HK-2 (cell line): ENCODE measurements at regions not wholly inside any gene's neighbourhood (a gene's known extent, or its start where the extent isn't known, plus 50 kb on each side); places are given as distances from the start of the nearest gene placed in this dataset.

Experiments
- DNase-seq: peaks from one replicate; pipeline ENCODE4 v3.0.0-alpha.2; 2018; ENCODE audit not compliant: unreplicated experiment

DNA sequence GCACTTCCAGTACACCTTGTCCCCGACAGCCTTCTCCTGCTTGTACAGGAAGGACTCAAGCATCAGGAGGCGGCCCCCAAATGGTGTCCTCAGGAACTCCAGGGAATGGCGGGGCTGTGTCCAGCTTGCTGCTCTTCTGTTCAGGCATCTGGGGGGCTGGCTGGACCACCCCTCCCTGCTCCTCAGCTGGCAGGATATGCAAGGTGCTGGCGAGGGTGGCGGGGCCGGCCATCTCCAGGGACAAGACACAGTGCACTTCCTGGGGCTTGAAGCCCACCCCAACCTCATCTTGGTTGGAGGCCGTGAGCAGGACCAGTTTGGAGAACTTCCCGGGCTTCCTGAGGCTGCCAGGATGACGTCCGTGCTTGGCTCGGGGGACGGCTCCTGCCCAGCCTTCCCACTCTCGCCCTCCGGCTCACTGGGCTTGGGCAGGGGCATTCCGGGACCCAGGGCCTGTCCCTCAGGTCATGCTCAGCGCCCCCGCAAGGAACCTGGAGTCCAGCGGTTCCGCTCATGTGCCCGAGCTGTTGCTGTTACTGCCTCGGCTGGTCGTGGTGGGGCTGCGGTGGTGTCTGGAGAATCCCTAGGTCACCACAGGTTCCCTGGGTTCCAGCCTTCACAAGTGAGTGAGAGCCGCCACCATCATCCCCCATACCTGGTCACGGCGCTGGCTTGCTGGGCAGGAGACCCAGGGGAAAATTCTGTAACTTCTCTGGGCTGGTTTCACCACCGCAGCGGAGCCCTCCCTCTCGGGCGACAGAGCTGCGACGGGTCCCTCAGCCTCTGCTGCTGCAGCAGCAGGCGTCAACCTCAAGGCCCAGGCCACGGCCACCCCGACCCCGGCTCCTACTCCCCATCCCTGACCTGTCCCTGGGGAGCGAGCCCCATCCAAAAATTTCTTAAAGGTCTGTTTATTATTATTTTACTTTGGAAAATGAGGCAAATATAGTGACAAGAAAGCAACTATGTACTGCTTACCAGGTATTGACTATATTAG is 82.8 kb upstream of the FXR1 start:
- DNase-seq, result no peak

DNA sequence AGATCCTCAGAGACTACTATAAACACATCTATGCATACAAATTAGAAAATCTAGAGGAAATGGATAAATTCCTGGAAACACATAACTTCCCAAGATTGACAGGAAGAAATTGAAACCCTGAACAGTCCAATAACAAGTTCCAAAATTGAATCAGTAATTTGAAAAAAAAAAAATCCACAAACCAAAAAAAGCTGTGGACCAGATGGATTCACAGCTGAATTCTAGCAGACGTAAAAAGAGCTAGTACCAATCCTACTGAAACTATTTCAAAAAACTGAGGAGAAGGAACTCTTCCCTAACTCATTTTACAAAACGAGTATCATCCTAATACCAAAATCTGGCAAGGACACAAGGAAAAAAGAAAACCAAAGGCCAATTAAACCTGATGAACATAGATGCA is 77.0 kb upstream of the FXR1 start:
- no peak for DNase-seq

GRCh38 chr3:180836766-180837165 is 75.7 kb upstream of the FXR1 start:
- DNase-seq, result no peak

DNA sequence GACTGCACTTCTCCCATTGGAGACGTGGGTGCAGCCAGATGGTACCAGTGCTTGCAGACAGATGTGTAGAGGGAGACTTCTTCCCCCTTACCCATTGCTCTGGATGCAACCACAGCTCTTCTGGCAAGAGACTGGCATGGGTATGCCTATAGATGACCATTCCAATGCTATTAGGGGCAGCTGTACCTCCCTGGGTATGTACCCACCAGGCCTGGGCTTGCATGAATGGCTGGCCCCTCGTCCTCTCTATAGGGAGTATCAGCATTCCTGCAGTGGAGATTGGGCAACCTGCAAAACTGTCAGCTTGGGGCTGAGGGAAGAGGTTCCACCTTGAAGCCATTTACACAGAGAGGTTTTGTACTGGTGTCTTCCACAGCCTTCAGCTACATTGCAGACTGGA is 57.6 kb upstream of the FXR1 start:
- DNase-seq, result no peak

GRCh38 chr3:180855364-180855763 is 57.1 kb upstream of the FXR1 start:
- peak; percentile 4 for DNase-seq

DNA sequence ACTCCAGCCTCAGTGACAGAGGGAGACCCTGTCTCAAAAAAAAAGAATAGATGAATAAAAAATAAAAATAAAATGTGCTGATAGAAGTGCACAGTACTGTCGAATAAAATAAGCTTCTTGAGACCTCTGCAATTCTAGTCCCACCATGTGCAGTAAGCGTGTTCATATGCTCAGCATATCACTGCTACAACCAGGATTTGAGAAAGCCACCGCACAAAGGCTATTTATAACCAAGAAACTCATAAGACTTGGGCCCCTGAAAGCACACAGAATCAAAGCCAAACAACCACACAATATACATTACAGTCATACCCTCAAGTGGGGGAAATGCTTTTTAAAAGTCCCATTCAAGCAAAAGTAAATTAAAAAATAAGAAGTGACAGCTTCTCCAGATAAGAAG is 56.5 kb upstream of the FXR1 start:
- no peak for DNase-seq

DNA sequence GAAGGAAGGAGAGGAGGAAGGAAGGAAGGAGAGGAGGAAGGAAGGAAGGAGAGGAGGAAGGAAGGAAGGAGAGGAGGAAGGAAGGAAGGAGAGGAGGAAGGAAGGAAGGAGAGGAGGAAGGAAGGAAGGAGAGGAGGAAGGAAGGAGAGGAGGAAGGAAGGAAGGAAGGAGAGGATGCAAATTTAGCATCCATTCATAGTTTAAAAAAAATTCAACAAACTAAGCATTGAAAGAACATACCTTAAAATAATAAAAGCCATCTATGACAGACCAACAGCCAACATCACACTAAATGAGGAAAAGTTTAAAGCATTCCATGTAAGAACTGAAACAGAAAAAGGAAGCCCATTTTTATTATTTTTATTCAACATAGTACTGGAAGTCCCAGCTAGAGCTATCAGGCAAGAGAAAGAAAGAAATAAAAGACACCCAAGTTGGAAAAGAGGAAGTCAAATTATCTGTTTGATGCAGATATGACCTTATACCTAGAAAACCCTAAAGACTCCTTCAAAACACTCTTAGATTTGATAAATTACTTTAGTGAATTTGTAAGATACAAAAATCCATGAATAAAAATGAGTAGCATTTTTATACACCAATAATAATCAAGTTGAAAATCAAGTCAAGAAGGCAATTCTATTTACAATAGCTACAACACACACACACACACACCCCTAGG is 52.2 kb upstream of the FXR1 start:
- no peak for DNase-seq
